GM12873 (cell line): ENCODE measurements at regions not wholly inside any gene's neighbourhood (a gene's known extent, or its start where the extent isn't known, plus 50 kb on each side); places are given as distances from the start of the nearest gene placed in this dataset.

Experiments used
- TF ChIP-seq, protein P1 (sequence below): IDR thresholded peaks from 2 replicates; pipeline ENCODE4 v1.5.1; 2012; ENCODE audit warnings: low read depth, mild to moderate bottlenecking, moderate library complexity, low read length, control low read depth; ENCODE audit not compliant: insufficient read depth; ENCODE audit errors: missing control alignments

DNA sequence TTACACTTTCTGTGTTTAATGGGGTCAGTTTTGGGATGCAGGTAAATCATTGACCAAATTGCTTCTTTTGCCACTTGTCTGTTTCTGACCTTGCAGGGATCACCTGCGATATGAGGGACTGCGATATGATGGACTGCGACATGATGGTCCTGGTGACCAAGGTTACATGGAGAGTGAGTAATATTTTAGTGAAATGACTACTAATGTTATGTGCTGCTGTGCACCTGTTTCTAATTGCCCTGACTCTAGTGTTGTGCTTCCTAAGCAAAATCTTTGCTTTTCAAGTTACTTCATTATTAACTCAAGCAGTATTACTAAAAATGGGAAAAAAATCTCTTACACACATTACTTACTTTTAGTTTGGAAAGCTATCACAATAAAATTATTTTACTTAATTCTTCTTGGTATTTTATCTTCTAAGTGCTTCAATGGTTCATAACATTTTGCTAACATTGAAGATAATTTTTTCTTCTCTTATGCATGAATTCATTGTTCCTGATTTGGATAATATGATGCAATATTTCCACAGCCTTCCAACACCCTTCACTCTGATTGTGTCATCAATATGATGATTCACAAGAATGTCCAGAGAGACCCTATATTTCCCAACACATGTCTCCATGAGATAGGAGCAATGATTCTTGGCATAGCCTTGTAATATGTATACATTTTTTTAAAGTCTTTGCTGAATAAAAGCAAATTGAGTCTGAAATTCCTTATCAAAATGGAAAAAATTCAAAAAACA lies 306.2 kb upstream of the AKR1E2 start:
- TF ChIP-seq, protein P1, sequence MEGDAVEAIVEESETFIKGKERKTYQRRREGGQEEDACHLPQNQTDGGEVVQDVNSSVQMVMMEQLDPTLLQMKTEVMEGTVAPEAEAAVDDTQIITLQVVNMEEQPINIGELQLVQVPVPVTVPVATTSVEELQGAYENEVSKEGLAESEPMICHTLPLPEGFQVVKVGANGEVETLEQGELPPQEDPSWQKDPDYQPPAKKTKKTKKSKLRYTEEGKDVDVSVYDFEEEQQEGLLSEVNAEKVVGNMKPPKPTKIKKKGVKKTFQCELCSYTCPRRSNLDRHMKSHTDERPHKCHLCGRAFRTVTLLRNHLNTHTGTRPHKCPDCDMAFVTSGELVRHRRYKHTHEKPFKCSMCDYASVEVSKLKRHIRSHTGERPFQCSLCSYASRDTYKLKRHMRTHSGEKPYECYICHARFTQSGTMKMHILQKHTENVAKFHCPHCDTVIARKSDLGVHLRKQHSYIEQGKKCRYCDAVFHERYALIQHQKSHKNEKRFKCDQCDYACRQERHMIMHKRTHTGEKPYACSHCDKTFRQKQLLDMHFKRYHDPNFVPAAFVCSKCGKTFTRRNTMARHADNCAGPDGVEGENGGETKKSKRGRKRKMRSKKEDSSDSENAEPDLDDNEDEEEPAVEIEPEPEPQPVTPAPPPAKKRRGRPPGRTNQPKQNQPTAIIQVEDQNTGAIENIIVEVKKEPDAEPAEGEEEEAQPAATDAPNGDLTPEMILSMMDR: no peak

DNA sequence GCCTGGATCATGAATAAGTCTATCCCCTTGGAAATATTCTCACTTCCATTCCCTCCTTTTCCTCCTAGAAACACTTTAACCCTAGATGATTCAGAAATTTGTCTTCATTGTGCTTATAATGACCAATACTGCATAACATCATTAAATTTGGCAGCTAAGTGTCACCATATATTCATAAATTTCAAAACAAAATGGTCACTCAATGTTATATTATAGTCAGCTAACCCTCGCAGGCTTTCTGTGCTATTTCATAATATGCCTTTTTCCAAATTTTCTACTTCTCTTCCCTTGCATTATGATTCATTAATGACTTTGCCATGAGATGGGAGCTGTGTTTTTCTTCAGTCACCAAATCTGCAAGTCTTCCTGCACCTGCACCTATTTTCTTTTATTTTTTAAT lies 308.3 kb upstream of the AKR1E2 start:
- TF ChIP-seq, protein P1: no peak

DNA sequence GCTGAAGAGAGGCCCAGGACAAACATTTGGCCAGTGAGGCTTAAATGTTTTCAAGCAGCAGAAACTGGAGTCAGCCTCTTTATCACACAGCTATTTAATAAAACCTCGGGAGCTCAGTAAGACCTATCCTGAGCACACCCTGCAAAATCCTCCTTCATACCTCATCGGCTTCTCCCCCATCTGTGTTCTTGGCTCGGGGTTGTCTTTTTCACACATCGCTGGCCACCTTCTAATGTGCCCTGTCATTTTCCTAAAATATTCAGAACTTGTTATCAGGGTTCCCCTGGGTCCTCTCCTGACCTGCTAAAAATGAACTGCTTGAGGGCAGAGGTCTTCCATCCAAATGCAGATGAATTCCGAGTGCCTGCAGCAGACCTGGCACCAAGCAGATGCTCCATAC lies 310.3 kb upstream of the AKR1E2 start:
- TF ChIP-seq, protein P1: no peak

DNA sequence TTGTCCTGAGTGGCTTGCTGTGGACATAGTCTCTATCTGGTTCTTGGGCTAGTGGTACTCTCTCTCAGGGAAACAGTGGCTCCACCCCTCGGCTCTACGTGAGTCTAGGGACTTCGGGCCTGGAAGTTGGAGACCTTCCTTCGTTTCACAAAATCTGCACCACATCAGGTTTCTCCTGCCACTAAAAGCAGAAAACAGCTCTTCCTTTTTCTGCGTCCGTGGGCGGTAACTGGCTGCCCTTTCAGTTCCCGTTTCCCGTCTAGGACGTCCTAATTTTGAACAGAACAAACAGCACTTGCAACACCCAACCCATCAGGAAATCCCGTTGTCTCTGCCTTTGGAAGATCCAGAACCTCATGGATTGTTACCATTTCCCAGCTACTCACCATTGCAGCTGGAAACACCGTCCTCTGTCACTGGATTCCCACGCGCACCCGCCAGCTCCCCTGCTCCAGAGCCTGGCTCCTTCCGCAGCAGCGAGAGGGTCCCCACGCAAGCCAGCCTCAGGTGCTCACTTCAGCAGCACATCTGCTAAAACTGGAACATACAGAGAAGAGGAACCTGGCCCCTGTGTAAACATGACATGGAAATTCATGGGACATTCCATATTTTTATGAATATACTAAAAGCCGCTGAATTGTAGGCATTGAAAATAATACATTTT lies 311.4 kb upstream of the AKR1E2 start:
- TF ChIP-seq, protein P1: no peak

DNA sequence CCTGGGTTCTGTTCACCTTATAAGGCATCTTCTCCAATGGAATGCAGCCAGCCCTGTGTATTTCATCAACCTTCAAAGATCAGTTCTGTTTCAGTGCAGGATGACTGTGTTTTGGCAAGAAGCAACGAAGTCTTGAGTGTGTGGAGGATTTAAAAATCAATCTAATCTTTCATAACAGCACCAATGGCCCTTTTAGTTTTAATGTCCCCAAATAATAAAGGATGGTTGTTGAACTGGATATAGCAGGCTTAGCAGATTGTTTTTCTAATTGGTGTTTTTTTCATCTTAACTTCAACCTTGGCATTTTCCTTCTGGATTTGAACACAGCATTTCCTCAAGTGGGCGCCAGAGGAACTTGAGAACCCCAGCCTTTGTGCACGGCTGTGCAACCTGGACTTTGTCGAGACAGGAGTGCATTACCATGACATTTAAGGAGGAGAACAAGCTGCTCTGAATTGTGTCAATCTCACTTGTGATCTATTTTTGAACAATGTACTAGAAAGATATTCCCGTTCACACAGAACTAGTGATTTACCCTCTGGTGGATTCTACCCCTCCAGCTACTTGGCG lies 313.3 kb upstream of the AKR1E2 start:
- TF ChIP-seq, protein P1: peak; percentile 34

DNA sequence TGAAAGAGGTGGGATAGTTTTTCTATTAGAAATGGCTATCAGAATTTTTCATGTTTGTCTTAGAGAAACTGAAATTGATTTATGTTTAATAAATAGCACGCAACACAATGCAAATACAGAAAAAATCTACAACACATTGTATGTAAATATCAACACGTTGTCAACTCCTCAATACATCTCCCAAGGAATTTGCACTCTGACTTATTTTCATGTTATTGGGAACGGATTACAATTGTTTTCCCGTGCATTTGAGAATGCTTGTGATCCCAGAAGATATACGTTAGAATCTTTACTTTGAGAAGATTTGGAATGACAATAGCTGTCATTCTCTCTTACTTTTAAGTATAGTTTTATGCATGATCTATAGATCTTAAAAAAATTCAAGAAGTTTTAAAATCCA lies 313.8 kb upstream of the AKR1E2 start:
- TF ChIP-seq, protein P1: no peak

DNA sequence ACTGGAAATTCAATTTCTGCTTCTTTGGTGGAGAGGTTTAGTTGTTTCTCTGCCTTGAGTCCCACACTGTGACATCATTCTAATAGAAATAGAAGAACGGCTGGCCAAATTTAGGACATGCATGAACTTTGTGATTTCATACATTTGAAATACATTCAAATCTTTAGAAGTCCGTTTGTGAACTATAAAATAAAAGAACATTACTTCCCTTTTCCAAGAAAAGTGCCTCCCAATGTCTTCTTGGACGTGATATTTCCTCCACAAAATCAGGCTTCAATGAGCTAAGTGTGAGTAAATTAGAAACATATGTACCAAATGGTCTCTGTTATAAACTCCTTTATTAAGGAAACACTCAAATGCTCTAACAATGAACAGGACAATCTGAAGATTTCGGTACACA lies 314.5 kb upstream of the AKR1E2 start:
- TF ChIP-seq, protein P1: no peak
